GM21529 (cell line): ENCODE measurements at regions not wholly inside any gene's neighbourhood (a gene's known extent, or its start where the extent isn't known, plus 50 kb on each side); places are given as distances from the start of the nearest gene placed in this dataset.

Experiments used
- ATAC-seq: cut with Tn5 transposase; IDR thresholded peaks from one replicate; pipeline ENCODE4 v1.9.1; 2021; ENCODE audit not compliant: unreplicated experiment

DNA sequence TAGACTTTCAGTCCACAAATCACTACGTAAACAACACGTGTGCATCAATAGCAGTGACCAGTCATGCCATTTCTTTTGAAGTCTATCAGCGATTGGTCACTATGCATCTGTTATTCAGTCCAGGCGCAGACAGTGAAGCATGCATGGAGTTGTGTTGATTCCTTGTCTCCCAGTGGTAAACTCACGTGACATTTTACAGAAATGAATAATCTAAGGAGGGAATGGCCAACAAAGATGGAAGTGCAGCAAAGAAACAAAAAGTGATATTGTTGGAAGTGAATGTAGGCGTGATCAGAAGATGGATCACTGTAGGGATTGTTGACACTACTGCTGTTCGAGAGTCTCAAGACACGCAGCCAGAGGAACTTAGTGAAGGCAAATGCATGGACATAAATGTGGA lies 317.8 kb upstream of the MGAT5 start:
- ATAC-seq = no peak

DNA sequence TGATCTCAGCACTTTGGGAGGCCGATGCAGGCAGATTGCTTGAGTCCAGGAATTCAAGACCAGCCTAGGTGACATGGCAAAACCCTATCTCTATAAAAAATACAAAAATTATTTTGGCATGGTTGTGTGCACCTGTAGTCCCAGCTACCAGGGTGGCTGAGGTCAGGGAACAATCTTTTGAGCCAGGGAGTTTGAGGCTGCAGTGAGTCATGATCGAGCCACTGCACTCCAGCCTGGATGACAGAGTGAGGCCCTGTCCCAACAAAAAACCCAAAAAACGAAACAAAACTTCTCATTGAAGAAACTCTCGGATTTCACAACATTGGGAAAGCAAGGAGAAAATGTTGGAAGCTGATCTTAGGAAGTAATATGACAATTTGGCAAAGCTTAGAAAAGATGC lies 317.3 kb upstream of the MGAT5 start:
- no peak for ATAC-seq

DNA sequence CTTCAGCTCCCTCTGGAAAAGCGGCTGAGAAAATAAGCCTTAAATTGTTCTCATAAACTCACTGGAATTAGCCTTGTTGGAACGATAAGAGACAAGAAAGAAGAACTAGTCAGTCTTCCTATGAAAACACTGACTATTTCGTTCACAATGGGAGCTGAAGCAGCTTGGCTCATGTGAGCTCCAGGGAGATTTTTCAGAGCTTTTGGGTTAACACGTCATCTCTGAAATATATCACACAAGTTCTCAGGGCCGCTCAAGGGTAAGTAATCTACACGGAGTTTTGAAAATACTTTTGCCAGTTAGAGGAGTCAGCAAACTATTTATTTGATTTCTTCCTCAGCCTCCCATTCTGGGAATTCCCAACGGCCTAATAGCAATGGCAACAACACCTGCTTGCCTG lies 316.2 kb upstream of the MGAT5 start:
- ATAC-seq = no peak

DNA sequence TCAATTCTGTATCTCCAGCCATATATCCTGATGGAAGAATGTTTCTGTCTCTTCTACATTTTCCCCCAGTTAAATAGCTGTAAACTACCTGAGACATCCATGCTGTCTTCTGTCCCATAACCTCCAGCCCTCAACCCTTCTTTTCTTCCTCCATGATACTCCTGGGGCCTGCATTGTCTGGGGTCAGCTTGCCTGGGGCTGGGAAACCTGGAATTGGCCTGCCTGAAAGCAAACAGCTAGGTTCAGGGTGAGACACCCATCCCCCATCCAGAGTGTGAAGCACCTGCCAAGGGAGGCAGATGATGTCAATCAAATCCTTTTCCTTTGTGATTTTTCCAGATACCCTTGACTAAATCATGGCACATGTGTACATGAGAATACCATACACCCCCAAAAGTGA lies 313.7 kb upstream of the MGAT5 start:
- ATAC-seq = no peak

DNA sequence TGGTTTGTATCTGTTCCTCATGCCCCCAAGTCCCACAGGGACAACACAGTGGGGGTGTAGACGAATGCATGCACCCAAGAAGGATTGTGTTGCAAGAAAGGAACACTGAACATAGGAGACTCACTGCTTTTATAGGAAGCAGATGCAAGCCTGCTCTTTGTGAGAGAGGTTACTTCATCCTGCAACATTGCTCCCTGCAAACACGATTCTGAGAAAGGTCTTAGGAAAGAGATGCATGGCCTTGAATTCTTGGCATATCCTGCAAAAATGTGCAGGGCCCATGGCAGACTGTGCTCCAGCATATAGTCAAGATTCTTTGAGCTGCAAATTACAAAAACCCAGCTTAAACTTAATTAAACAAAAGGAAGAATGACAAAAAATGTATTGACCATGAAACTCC lies 312.2 kb upstream of the MGAT5 start:
- no peak for ATAC-seq

DNA sequence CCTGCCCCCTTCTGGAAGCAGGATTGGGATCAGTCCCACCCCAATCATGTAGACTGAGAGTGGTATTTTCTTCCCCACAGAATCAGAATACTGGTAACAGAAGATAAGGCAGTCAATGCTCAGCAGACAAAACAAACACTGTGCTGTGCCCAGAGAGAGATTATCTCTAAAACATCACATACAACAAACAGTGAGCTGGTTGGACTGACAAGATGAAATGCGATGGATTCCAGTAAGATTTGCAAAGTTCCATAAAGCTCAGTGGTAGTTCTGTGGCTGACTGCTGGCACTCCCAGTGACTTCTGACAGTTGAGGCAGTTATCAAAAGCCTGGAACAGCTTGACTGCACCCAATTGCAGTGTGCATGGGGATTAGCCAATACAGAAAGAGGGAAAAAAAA lies 311.5 kb upstream of the MGAT5 start:
- ATAC-seq = no peak

DNA sequence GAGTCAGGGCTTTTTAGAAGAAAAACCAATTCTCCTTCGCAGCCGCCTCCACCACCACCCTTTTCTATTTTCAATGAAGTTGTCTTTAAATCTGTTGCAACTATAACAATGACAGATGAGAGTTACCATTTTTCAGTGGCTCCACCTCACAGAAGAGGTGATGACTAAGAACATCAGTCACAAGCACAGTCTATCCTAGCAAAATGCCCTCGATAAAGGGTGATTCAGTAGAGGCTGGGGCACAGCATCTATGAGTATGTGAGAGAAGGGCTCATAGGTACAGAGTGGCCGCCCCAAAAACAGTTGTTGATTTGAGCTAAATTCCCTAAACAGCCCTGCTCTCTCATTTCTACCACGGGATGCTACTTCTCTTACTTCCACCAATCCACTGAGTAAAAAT lies 310.8 kb upstream of the MGAT5 start:
- no peak for ATAC-seq

DNA sequence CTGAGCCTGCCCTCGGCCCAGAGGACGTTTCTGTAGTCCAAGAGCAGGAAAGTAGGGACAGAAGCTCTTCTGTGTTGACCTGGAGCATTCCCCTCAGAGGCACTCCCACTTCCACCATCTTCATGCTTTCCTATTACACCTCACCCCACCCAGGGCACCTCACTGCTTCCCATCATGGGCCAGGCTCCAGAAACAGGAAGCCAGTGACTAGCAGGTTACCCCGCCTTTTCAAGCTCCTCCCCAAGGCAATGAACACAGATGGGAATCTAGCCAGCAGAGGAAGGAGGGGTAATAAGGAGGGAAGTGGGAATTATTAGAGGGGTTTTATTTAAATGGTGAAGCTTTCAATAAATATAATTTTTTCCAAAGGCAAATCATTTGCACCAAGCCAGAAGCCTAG lies 308.8 kb upstream of the MGAT5 start:
- ATAC-seq = no peak

DNA sequence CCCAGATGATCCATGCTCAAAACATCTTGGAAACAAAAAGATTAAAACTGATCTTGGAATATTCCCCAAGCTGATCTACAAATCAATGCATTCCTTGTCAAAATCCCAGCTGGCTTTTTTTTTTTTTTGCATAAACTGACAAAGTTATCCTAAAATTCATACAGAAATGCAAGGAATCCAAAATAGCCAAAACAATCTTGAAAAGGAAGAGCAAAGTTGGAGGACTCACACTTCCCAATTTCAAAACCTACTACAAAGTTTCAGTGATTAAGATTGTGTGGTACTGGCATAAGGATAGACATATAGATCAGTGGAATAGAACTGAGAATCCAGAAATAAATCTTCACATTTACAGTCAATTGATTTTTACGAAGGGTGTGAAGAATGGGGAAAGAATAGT lies 306.8 kb upstream of the MGAT5 start:
- ATAC-seq = no peak

DNA sequence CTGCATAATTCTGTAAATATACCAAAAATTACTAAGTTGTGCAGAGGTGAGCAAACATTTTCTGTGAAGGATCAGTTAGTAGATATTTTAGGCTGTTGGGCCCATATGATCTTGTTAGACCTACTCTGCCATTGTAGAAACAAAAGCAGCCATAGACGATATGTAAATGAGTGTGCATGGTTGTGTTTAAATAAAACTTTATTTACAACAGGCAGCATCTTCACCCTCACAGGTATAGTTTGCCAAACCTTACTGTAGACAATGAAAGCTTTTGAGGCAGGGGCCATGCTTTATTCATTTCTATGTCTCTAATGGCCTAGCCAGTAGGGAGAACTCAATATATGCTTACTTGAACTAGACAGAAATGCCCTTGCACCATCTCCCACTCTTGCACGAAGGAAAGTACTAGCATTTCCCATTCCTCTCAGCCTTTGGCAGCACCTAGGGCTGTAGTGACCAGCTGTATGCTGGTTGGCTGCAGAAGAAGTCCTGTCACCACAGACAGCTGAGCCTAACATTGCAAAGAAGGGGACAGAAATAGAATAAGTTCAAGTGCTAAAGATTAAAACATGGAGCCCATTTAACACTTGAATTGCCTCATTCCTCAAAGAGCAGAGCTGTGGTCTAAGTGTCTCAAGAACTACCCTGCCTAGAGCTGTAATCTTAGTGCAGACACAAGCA lies 305.1 kb upstream of the MGAT5 start:
- ATAC-seq = no peak

DNA sequence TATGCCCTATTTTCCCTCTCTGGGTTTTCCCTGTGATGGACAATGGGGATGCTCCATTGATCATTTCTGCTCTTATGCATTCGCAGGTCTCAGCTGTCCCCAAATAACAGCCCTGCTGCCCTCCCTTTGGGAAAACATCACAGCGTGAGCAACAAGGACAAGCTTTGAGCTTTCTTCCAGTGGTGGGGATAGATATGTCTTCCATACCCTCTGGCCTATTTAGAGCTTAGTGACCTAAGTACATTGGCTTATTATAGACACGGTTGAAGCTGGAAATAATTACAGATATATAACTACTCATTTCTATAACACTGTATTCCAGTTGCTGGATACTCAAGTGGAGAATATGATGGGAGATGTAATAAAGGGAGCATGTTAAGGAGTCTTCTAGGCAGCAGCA lies 304.3 kb upstream of the MGAT5 start:
- ATAC-seq = no peak

DNA sequence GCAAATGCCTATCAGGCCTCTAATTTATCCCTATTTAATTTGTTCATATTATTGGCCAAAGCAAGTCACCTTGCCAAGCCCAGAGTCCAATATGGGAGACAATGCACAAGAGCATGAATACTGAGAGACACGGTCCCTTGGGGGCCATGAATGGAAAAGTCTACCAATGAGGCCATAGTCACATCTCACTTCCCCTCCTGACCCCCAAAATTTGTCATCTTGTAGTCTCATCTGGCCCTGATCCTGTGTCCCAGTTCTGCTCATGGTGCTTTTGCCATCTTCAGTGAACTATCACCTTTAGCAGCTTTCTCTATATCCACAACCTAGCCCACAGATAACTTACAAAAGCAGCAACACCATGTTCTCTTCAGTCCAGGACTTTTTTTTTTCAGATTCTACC lies 302.7 kb upstream of the MGAT5 start:
- no peak for ATAC-seq

DNA sequence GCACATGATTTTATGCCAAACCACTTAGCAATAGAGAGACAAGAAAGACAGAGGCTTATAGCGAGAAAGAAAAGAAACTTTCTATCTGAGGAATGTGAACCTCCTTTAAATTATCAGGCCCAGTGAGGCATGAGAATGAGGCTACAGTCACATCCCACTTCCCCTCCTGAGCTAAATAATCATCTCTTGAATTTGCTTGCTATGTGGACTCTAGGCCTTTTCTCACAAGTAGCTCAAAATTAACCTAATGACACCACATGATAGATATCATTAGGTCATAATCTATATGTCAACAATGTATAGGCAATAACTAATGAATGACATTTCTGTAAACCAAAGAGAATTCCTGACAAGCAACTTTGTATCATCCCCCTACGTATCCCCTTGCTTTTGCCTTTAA lies 301.5 kb upstream of the MGAT5 start:
- peak; percentile 42 for ATAC-seq

DNA sequence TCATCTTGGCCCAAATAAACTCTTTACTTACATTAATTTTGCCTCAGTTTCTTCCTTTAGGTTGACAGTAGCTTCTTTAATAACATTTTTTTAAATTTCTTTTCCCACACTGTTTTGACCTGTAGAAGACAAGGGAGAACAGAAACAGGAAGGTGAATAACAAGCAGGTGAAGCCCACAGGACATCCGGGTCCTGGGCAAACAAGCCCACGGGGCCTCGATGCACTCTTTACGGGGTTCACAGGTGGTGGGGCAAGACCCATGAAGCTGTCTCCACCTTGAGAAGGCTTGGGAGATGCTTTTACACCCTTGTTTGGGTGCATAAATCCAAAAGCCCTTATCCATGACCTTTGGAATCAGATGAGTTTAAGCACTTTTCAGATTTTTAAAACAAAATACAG lies 301.0 kb upstream of the MGAT5 start:
- no peak for ATAC-seq

DNA sequence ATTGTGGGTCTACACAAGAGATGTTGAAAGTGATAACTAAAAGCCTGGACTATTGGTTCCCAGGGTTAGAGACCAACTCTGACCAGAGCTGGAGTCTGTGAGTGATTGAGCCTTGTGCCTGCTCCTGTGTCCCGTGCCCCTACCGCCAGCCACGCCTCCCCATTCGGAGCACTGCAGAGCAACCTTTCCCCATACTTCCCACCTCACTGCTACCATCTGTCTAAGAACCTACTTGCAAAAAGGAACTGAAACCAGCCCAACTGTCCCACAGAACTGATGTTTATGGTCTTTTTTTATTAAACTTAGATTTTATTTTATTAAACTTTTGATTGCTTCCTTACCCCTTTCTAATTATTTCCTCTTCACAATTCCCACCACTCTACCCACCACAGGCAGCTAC lies 300.3 kb upstream of the MGAT5 start:
- ATAC-seq = peak; percentile 73

DNA sequence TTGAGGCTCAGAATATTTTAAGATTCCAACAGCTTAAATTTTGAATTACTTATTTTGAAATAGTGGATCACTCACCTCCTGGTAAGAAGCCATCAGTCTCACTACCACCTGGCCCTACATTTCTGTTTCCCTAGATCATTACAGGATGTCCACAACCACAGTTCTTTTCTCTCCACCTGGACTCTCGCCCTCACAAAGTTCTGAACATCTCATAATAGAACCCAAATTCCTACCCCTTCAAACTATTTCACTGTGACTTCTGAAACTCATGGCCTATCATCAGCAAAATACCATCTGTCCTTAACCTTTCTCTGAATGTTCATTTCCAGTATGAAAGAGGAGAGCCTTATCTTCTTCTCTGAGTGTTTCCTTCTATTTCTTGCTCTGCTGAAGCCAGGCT lies 299.2 kb upstream of the MGAT5 start:
- no peak for ATAC-seq

DNA sequence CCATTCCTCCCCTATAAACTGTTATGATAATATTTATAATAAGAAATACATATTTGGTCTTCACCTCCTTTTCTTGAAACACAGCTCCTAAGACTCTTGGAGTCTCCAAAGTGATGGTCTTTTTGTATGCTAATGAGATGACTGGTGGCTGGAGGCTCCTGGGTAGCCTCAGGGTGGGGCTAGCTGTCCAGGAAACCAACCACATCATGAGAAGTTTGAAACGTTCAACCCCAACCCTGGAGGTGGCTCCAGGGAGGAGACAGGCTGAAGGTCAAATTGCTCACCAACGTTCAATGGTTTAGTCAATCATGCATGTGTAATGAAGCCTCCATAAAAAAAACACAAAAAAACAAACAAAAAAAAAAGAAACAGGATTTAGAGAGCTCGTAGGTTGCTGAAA lies 298.7 kb upstream of the MGAT5 start:
- no peak for ATAC-seq

DNA sequence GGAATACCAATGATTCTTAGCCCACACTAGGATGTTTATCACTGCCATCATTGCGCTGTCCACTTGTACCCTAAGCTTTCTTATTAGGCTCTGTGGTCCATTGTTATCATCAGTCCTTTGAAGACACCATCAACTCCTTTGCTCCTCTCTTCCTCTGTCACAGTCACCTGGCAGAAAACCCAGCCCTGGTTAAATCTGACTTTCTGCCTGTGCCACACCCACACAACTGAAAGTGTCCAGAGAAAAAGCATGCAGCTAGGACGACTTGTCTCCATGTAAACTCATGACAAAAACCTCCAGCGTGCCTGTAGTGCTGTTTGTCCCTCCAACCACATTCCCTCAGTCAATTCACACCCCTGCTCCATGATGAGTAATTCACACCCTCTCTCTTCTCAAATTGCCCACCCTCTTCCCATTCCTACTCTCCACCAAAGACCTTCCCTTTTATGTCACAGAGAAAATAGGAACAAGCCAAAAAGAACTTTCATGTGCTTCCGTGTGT lies 297.4 kb upstream of the MGAT5 start:
- no peak for ATAC-seq

DNA sequence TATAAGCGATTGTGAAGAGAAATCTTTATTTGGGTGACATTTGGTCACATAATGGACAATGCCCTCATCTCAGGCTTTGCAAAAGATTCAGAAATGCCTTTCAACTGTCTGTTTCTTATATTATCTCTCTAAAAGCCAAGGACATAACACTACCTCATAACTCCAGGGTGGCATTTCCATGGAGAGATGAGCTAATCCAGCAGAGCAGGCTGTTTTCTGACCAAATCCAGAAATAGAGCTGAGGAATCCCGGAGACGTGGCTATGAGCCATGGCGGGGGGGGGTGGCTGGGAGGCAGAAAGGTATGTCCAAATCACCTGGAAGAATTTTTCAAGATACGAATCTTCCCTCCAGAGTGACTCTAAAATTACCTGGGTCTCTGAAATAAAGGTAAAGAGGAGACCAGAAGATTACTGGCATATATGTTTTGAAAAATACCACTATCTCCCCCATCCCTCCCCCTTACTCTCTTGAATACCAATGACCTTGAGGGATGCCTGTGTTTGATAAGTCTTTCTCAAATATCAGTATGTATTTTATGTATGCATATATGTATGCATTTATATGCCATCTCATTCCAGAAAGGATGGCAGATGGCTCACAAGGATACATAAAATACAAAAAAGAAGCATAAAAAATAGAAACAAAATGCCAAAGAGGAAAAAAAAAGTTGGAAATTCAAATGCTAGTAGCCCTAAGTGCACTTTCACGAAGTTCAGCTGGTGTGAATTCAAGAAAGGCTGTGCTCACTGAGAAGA lies 296.0 kb upstream of the MGAT5 start:
- no peak for ATAC-seq

DNA sequence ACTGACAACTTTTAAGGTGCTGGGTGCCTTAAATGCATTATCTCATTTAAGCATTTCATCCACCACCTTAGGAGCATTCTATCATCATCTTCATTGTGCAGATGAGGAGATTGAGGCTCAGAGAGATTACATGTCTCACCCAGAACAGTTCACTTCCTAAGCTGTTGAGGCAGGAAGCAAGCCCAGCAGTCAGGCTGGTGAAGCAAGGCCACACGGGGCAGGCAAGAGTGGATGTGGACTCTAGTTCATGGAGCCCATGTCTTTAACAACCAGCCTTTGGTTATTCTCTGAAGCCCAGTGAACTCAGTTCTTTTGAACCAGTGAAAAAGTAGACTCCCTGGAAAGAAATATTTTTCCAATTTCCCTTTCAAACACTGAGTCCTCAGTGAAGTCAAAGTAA lies 294.8 kb upstream of the MGAT5 start:
- ATAC-seq = no peak

DNA sequence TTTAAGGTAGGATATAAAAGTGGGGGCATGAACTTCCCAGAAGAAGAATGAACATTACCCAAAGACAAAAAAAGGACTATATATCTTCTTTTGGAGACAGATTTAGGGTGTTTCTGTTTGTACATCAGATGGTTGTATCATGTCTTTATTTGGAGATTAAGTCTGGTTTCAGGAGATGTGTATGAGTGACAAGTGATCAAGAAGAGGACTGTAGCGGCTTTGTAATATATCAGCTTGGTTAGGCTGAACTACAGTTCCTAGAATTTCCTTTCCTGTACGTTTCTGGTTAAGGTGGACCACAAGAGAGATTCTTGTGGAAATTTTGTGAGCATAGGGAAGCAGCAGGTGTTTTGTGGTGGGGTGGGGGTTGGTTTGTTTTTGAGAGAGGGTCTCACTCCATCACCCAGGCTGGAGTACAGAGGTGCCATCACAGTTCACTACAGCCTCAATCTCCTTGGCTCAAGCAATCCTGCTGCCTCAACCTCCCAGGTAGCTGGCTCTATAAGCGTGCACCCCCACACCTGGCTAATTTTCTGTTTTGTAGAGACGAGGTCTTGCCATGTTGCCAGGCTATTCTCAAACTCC lies 287.1 kb upstream of the MGAT5 start:
- ATAC-seq = no peak

DNA sequence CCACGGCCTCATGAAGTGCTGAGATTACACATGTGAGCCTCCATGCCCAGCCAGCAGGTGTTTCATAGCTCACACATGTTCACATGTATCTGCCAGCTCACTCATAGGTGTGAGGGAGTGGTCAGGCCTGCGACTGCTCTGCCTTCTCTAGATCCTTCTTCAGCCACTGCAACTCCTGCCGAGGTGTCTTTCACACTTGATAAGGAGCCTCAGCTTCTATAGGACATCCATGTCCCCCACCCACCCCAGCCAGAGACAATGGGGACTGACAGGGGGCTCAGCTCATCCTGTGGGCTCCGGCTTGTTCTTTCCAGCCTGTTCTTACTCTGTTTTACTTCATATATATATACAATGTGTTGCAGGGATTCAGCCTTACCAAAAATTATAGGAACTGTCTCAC lies 286.5 kb upstream of the MGAT5 start:
- no peak for ATAC-seq
